Daoy (cell line): ENCODE measurements at regions not wholly inside any gene's neighbourhood (a gene's known extent, or its start where the extent isn't known, plus 50 kb on each side); places are given as distances from the start of the nearest gene placed in this dataset.
"Not testable (repeated sequence)": the region's sequence is repeated elsewhere in the genome, so short reads cannot be mapped to it uniquely, and the experiment has no call there.

Source experiments
- DNase-seq: peaks from one replicate; pipeline ENCODE4 v3.0.0-alpha.2; 2015; ENCODE audit warnings: low read depth

DNA sequence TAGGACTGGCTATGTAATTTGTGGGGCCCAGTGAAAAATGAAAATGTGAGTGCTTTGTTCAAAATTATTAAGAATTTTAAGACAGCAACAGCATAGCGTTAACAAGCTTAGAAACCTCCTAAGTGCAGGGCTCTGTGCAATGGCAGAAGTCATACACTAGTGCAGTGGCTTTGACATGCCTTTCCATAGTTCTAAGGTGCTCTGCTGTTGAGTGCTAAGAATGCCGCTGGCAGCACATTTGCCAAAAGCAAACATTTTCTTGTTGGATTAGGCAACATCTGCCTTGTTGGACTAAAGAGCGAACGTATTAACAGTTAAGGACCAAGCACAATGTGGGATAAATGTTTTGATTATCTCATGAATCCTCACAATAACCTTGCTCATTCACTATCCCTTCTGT, 244.9 kb upstream of the PDE3A start:
- DNase-seq, result no peak

DNA sequence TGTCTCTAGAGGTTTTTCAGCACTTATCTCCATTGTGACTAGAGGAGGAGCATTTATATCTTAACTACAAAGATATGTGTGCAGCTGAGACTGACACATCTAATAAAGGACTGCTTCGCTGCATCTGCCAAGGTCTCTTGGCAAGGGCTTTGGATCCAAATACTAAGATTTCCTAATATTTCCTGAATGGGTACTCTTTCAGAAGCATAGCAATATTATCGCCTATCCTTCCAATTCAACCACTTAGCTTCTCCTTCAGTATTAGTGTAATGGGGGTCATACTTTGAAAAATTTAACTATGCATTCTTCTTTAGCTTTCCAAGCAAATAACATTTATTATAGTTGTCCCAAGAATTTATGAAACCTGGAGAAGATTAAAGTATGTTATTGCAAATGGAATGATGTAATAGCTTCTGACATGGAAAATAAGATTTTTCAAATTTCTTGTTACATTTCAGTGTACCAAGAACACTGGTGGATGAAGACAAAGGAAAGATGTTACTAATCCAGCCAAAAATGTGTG, 243.0 kb upstream of the PDE3A start:
- no peak for DNase-seq

GRCh38 chr12:20126601-20127000, 241.7 kb upstream of the PDE3A start:
- no peak for DNase-seq

DNA sequence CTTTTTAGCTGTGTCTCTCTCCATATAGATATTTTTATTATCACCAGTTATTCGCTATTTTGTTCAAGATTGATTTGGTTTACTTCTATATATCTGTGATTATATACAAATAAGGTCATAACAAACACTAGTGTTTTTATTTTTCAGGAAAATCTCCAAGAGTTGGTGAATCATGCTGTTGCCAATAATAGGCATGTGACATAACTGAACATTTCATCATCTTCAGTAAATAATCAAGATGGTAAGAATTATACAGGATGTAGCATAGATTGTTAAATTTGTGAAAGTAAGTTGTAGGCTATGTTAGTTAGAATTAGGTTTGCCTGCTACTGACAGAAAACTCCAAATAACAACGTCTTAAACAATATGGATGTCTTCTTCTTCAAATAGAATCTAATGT, 240.9 kb upstream of the PDE3A start:
- DNase-seq, result no peak

DNA sequence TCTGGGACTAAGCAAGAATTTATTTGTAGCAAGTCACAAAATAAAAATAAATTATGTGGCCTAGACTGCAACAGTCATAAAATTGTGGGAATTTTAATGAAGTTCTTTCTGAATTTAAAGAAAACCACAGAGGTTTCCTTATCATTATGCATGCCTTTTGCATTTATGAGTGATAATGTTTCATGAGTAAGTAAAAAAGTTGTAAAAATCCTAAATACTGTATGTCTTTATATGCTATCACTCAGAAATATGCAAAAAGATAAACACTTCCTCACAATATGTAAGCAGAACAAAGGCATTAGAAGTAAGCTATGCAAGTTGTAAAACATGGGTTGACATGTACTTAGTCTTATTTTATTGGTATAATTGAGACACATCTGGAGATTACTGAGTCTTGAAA, 239.4 kb upstream of the PDE3A start:
- DNase-seq, result no peak

DNA sequence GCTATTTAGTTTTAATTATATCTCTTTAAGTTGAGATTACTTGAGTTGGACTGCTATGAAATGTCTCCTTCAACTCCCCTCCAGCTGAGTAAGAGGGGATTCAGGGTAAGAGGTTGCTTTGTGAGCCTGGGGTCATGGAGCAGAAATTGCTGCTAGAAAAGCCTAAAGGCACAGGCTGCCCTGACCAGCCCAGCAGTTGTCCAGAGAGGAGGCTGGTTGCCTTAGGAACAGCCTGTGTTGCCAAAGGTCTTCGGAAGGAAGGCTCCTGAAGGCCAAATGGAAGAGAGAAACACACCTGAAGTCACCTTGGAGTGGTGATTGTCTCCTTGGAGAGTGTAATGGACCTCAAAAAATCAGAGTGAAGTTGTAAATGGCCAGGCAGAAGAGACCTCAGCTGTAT, 235.5 kb upstream of the PDE3A start:
- DNase-seq, result no peak

GRCh38 chr12:20134652-20135051, 233.7 kb upstream of the PDE3A start:
- no peak for DNase-seq

DNA sequence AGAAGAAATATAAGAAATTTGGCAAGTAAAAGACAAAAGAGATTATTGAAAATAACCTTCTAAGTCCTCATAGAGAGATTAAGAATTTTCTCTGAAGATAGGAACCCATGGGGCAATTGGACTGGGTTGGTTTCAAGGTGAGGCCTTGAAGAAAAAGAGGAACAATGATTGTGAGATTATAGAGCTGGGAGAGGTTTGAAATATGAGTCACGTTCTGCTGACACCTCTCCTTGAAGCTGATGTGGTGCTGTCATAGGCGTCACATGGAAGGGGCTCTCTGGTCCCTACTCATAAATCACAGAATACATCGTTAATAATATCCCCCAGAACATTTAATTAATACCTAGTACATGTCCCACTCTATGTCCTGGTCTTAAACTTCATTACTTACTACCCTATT, 227.6 kb upstream of the PDE3A start:
- DNase-seq, result no peak

GRCh38 chr12:20142316-20142715, 226.0 kb upstream of the PDE3A start:
- no peak for DNase-seq

GRCh38 chr12:20142956-20143355, 225.4 kb upstream of the PDE3A start:
- no peak for DNase-seq

DNA sequence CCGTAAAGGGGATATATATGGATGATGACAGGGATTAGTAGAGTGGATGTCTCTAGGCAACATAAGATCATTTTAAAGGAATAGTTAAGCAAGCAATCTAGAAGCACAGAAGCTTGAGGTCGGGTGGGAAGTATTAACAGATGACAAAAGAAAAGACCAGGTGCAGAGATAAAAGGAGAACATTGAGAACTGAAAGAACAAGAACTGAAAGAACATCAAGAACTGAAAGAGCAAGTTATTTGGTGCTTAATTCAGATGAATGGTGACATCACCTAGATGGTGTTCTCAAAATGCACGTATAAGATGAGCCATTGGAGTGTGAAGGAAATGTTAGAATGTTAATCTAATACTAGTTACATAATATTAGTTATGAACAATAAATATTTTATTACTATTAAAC, 224.0 kb upstream of the PDE3A start:
- no peak for DNase-seq

DNA sequence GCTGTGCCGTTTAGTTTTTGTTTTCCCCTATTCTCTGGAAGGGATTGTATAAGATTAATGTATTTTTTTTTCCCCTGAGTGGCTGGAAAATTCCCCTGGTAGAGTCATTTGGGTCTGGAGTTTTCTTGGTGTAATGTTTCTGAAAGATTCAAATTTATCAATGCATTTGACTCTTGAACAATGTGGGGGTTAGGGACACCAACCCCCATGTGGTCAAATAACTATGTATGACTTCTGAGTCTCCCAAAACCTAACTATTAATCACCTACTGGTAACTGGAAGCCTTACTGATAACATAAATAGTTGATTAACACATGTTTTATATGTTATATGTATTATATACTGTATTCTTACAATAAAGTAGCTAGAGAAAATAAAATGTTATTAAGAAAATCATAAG, 220.1 kb upstream of the PDE3A start:
- DNase-seq, result no peak

GRCh38 chr12:20150835-20151422, 217.4 kb upstream of the PDE3A start:
- DNase-seq, result no peak

DNA sequence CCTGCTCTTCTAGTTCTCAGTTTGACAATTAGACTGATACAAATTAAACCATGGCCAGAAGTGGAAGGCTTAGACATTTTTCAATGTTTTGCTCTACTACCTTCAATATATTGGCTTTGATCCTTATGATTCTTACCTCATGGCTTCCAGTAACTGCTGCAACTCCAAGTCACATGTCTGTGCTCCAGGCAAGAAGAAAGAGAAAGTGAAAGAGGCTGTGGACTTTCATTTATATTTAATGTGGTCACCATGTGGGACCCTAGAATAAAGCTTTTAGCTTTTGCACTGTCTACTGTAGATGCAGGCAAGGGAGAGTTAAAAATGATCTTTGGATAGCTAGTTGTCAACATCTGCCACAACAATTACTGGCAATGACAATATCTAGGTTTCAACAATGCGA, 214.3 kb upstream of the PDE3A start:
- peak; percentile 14 for DNase-seq

- DNase-seq, result no peak
These were observed 213.0 kb upstream of the PDE3A start for GRCh38 chr12:20155374-20155773.

GRCh38 chr12:20160899-20161298, 207.4 kb upstream of the PDE3A start:
- not testable (repeated sequence) for DNase-seq

GRCh38 chr12:20174528-20175175, 193.7 kb upstream of the PDE3A start:
- no peak for DNase-seq

DNA sequence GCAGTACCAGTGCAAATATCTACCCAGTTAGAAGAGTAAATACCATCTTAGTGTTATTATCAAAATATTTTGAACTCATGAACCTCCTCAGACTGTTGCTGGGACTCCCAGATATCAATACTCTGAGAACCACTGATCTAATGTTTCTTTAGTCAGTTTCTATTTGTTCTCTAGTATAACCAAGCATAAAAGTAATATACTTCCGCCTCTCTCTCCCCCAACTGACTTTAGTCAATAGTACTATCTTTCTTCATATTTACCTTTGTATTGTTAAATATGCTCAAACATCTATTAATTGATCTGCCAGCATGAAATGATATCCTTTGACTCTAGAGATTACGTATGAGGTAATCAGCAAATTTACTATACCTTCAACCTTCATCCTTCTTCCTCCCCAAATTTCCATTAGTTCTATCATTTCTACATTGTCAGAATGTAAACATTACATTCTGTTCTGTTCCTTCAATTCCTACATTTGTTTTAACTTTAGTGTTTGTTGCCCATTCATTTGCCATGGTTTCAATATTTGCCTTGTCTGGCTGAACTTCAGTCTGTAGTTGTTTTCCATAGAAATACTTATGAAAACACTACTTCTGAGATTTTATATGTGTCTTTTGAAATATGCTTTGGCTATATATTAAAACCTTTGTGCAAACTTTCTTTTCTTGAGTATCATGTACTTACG, 192.5 kb upstream of the PDE3A start:
- DNase-seq, result no peak

GRCh38 chr12:20181416-20182180, 186.7 kb upstream of the PDE3A start:
- DNase-seq, result no peak

GRCh38 chr12:20183563-20183962, 184.8 kb upstream of the PDE3A start:
- no peak for DNase-seq

- no peak for DNase-seq
These were observed 183.8 kb upstream of the PDE3A start for GRCh38 chr12:20184514-20184913.

DNA sequence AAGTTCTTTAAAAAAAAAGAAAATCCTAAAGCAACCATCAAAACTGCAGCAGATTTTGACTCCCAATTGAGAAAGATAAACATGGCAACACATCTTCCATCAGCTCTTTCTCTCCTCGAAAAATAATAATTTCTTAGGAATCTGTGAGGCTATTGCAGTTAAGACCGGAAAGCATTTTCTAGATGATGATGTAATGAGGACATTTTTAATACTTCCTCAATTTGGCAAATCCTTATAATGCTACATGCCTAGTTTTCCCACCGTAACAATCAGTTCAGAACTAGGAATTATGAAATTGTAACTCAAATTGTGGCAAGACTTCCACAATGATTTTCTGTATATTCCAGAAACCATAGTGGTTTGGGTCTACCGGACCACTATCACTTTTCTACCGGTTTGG, 180.9 kb upstream of the PDE3A start:
- DNase-seq, result no peak
